ENCODE measurements at regions not wholly inside any gene's neighbourhood (a gene's known extent, or its start where the extent isn't known, plus 50 kb on each side); places are given as distances from the start of the nearest gene placed in this dataset.
"Not testable (repeated sequence)": the region's sequence is repeated elsewhere in the genome, so short reads cannot be mapped to it uniquely, and the experiment has no call there.

GRCh38 chr2:208811885-208812284, 405.3 kb downstream of the PTH2R start:
- not testable (repeated sequence) for DNase-seq

- DNase-seq = no peak
Observed at GRCh38 chr2:208819190-208819589, 412.6 kb downstream of the PTH2R start.

- no peak for DNase-seq
Observed at GRCh38 chr2:208820014-208820688, 413.6 kb downstream of the PTH2R start.

- DNase-seq = no peak
Observed at GRCh38 chr2:208827109-208827508, 420.5 kb downstream of the PTH2R start.

GRCh38 chr2:208827549-208828221, 421.1 kb downstream of the PTH2R start:
- no peak for DNase-seq

GRCh38 chr2:208830203-208830602, 423.6 kb downstream of the PTH2R start:
- DNase-seq = no peak

GRCh38 chr2:208847651-208848050, 441.1 kb downstream of the PTH2R start:
- DNase-seq = no peak

GRCh38 chr2:208854717-208855116, 448.1 kb downstream of the PTH2R start:
- no peak for DNase-seq

- DNase-seq = no peak
Observed at GRCh38 chr2:208867374-208867773, 460.8 kb downstream of the PTH2R start.

- no peak for DNase-seq
Observed at GRCh38 chr2:208872591-208872990, 466.0 kb downstream of the PTH2R start.

- no peak for DNase-seq
Observed at GRCh38 chr2:208879666-208880065, 473.1 kb downstream of the PTH2R start.

- DNase-seq = no peak
Observed at GRCh38 chr2:208880171-208880570, 473.6 kb downstream of the PTH2R start.

GRCh38 chr2:208890486-208890885, 483.9 kb downstream of the PTH2R start:
- no peak for DNase-seq

GRCh38 chr2:208892203-208892602, 485.6 kb downstream of the PTH2R start:
- DNase-seq = no peak

- no peak for DNase-seq
Observed at GRCh38 chr2:208906330-208906729, 499.7 kb downstream of the PTH2R start.

- no peak for DNase-seq
Observed at GRCh38 chr2:208915401-208915800, 508.4 kb upstream of the MAP2 start.

GRCh38 chr2:208916881-208917280, 507.0 kb upstream of the MAP2 start:
- no peak for DNase-seq

GRCh38 chr2:208921358-208921757, 502.5 kb upstream of the MAP2 start:
- DNase-seq = not testable (repeated sequence)

GRCh38 chr2:208927867-208928266, 496.0 kb upstream of the MAP2 start:
- no peak for DNase-seq

GRCh38 chr2:208929139-208929864, 494.5 kb upstream of the MAP2 start:
- DNase-seq = no peak

- DNase-seq = no peak
Observed at GRCh38 chr2:208929894-208930427, 493.9 kb upstream of the MAP2 start.

- DNase-seq = no peak
Observed at GRCh38 chr2:208935531-208935930, 488.3 kb upstream of the MAP2 start.

- DNase-seq = no peak
Observed at GRCh38 chr2:208937521-208937920, 486.3 kb upstream of the MAP2 start.

- no peak for DNase-seq
Observed at GRCh38 chr2:208939852-208940251, 484.0 kb upstream of the MAP2 start.
